ENCODE measurements at regions not wholly inside any gene's neighbourhood (a gene's known extent, or its start where the extent isn't known, plus 50 kb on each side); places are given as distances from the start of the nearest gene placed in this dataset.

DNA sequence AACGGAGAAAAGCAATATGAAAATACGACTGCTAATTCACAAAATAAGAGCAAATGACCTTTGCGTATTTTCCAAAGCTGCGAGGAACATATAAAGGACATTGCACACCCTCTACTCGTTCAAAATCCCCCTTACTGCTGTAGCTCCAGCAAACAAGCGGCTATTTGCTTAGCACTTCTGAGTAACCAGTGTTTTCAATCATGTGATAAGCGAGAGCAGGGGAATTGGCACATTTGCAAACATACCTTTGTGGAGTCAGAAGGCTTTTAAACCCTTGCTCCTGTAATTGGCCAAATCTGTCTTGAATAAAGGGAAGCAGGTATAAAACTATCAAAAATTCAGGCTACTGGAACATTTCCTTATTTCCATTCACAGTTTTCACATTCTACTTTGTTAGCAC lies 610.2 kb downstream of the UBE2NL start:
- TF ChIP-seq EP300 (IDR thresholded peaks at IDR 0.05; ENCODE audit: low read depth) (no peak), POLR2AphosphoS5 (IDR thresholded peaks at IDR 0.05) (no peak), POLR2A (IDR thresholded peaks at IDR 0.05) (no peak)
- TF ChIP-seq, protein P1, sequence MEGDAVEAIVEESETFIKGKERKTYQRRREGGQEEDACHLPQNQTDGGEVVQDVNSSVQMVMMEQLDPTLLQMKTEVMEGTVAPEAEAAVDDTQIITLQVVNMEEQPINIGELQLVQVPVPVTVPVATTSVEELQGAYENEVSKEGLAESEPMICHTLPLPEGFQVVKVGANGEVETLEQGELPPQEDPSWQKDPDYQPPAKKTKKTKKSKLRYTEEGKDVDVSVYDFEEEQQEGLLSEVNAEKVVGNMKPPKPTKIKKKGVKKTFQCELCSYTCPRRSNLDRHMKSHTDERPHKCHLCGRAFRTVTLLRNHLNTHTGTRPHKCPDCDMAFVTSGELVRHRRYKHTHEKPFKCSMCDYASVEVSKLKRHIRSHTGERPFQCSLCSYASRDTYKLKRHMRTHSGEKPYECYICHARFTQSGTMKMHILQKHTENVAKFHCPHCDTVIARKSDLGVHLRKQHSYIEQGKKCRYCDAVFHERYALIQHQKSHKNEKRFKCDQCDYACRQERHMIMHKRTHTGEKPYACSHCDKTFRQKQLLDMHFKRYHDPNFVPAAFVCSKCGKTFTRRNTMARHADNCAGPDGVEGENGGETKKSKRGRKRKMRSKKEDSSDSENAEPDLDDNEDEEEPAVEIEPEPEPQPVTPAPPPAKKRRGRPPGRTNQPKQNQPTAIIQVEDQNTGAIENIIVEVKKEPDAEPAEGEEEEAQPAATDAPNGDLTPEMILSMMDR (IDR thresholded peaks at IDR 0.05), result no peak
- Histone ChIP-seq H3K27ac (no peak overlapping the region), H3K36me3 (no peaks in the 10 kb centered on the region), H3K27me3 (no peaks in the 10 kb centered on the region), H3K9me3 (no peaks in the 10 kb centered on the region), H3K4me1 (no peaks in the 10 kb centered on the region), H3K4me3 (no peak overlapping the region)
- DNase-seq, result no peak
- in situ Hi-C loops (cut with MboI; ENCODE audit: low pct_ligation_motif_present in 1 of 4, low pct_unique_long_range_greater_than_20kb in 1 of 4, low sequenced_read_pairs in 3 of 4) (no loop called here), intact Hi-C loops (cut with DNase I; ENCODE audit: low total_unique reads) (no loop called here)
- WGBS, 2 donors (ENCODE audit: low coverage in 1 of 2), result 30 to 59% methylated on average over 2 to 7 of the region's 7 CpGs

DNA sequence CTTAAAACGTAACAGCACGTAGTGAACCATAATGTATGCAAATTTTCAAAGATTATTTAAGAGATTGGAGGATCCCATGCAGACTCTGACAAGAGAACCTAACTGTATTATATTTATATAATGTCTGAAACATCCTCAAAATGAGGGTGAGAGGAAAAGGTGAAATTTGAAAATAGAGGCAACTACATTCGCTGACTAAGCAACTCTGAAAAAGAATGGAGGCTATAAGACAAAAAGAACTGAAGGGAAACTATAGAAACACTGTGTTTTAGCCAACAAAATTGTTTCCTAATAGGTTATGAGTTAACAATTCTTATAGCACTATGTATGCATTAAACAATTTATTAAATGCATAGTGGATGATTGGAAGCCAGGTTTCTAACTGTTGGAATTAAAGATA lies 648.0 kb downstream of the UBE2NL start:
- Histone ChIP-seq H3K36me3 (no peaks in the 10 kb centered on the region), H3K4me3 (no peak overlapping the region), H3K9me3 (no peaks in the 10 kb centered on the region), H3K4me1 (no peaks in the 10 kb centered on the region), H3K27ac (no peak overlapping the region), H3K27me3 (no peaks in the 10 kb centered on the region)
- no peak for TF ChIP-seq POLR2A (IDR thresholded peaks at IDR 0.05)
- TF ChIP-seq, protein P1 (IDR thresholded peaks at IDR 0.05), result no peak
- TF ChIP-seq EP300 (IDR thresholded peaks at IDR 0.05; ENCODE audit: low read depth), result no peak
- TF ChIP-seq POLR2AphosphoS5 (IDR thresholded peaks at IDR 0.05), result no peak
- intact Hi-C loops (cut with DNase I; ENCODE audit: low total_unique reads) (no loop called here), in situ Hi-C loops (cut with MboI; ENCODE audit: low pct_ligation_motif_present in 1 of 4, low pct_unique_long_range_greater_than_20kb in 1 of 4, low sequenced_read_pairs in 3 of 4) (no loop called here)
- no peak for DNase-seq
- 68 to 90% methylated on average over 2 to 3 of the region's 3 CpGs for WGBS, 2 donors (ENCODE audit: low coverage in 1 of 2)

DNA sequence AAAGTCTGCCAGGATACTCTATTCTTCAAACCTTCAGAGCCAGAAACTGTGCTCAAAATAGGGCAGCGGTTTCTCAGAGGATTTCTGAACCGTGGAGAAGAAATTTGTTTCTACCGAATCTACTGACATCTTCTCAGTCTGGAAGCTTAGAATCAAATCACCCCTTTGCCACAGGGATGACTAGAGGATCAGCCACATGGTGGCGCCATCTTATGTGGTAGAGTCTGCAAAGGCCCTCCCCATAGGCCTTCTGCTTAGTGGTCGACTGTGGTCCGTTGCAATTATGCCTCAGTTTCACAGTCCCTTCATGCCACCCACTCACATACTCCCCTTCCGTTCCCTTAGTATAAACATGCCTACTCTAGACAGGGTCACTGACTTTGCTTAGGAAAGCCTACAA lies 680.7 kb upstream of the SPANXN1 start:
- TF ChIP-seq POLR2AphosphoS5 (IDR thresholded peaks at IDR 0.05) (no peak), EP300 (IDR thresholded peaks at IDR 0.05; ENCODE audit: low read depth) (no peak), POLR2A (IDR thresholded peaks at IDR 0.05) (no peak)
- TF ChIP-seq, protein P1 (IDR thresholded peaks at IDR 0.05), result no peak
- 40 to 61% methylated on average over 1 to 7 of the region's 7 CpGs for WGBS, 2 donors (ENCODE audit: low coverage in 1 of 2)
- Histone ChIP-seq H3K9me3 (no peaks in the 10 kb centered on the region), H3K4me3 (no peak overlapping the region), H3K27ac (no peak overlapping the region), H3K36me3 (no peaks in the 10 kb centered on the region), H3K4me1 (no peaks in the 10 kb centered on the region), H3K27me3 (no peaks in the 10 kb centered on the region)
- in situ Hi-C loops (cut with MboI; ENCODE audit: low pct_ligation_motif_present in 1 of 4, low pct_unique_long_range_greater_than_20kb in 1 of 4, low sequenced_read_pairs in 3 of 4) (no loop called here), intact Hi-C loops (cut with DNase I; ENCODE audit: low total_unique reads) (no loop called here)
- DNase-seq, result no peak

DNA sequence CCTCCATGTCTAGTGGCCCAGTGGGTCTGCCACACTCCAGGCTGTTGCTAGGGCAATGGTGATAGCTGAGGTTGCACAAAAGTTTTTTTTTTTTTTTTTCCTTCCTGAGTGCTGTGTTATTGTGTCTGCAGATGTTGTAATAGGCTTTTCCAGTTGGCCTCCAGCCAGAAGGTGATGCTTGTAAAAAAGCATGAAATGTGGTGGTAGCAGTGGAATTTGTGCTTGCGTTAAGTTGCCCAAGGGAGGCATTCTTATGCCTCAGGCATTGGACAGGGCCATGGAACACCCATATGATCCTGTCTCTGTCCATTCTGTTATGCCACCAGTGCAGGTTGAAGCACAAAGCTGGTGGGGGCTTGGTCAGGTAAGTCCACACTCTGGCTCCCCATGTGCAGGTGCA lies 660.5 kb upstream of the SPANXN1 start:
- no peak overlapping the region for H3K27ac ChIP-seq
- in situ Hi-C loops (cut with MboI; ENCODE audit: low pct_ligation_motif_present in 1 of 4, low pct_unique_long_range_greater_than_20kb in 1 of 4, low sequenced_read_pairs in 3 of 4) (no loop called here), intact Hi-C loops (cut with DNase I; ENCODE audit: low total_unique reads) (no loop called here)
- H3K4me3 ChIP-seq, result no peak overlapping the region
- no peaks in the 10 kb centered on the region for H3K4me1 ChIP-seq
- H3K27me3 ChIP-seq, result no peaks in the 10 kb centered on the region
- no peaks in the 10 kb centered on the region for H3K36me3 ChIP-seq
- 100% methylated on average over 1 of the region's 1 CpG; no CpG with 5 or more reads in 1 of the 2 donors for WGBS, 2 donors (ENCODE audit: low coverage in 1 of 2)
- DNase-seq, result no peak
- no peaks in the 10 kb centered on the region for H3K9me3 ChIP-seq
- TF ChIP-seq, protein P1 (IDR thresholded peaks at IDR 0.05), result no peak
- TF ChIP-seq EP300 (IDR thresholded peaks at IDR 0.05; ENCODE audit: low read depth) (no peak), POLR2AphosphoS5 (IDR thresholded peaks at IDR 0.05) (no peak), POLR2A (IDR thresholded peaks at IDR 0.05) (no peak)

All from transverse colon (tissue), 4 donors.